SHP77 (cell line): ENCODE measurements at regions not wholly inside any gene's neighbourhood (a gene's known extent, or its start where the extent isn't known, plus 50 kb on each side); places are given as distances from the start of the nearest gene placed in this dataset.

Source experiments
- DNase-seq, 2 experiments: peaks; one replicate each; lab custom pipeline; 2025; lab: John Stamatoyannopoulos, UW

GRCh38 chr4:4637710-4638109 is 95.9 kb upstream of the STX18 start:
- no peak for DNase-seq

GRCh38 chr4:4633431-4633830 is 91.6 kb upstream of the STX18 start:
- DNase-seq, result no peak

GRCh38 chr4:4631150-4631549 is 89.3 kb upstream of the STX18 start:
- no peak for DNase-seq

GRCh38 chr4:4627906-4628305 is 86.1 kb upstream of the STX18 start:
- DNase-seq, result no peak

GRCh38 chr4:4627111-4627510 is 85.3 kb upstream of the STX18 start:
- DNase-seq, result no peak

- no peak for DNase-seq
Observed at GRCh38 chr4:4625488-4625887, 83.6 kb upstream of the STX18 start.

- DNase-seq, result no peak
Observed at GRCh38 chr4:4624276-4624897, 82.5 kb upstream of the STX18 start.

GRCh38 chr4:4619821-4620220 is 78.0 kb upstream of the STX18 start:
- DNase-seq, result no peak

- no peak for DNase-seq
Observed at GRCh38 chr4:4618847-4619246, 77.0 kb upstream of the STX18 start.

- DNase-seq, result no peak
Observed at GRCh38 chr4:4614925-4615678, 73.3 kb upstream of the STX18 start.

- no peak for DNase-seq
Observed at GRCh38 chr4:4613641-4614286, 71.9 kb upstream of the STX18 start.

GRCh38 chr4:4613126-4613465 is 71.2 kb upstream of the STX18 start:
- DNase-seq, result no peak

GRCh38 chr4:4610672-4611071 is 68.8 kb upstream of the STX18 start:
- DNase-seq, result no peak

- DNase-seq, result no peak
Observed at GRCh38 chr4:4609622-4610334, 67.9 kb upstream of the STX18 start.

- DNase-seq, result no peak
Observed at GRCh38 chr4:4608214-4608537, 66.3 kb upstream of the STX18 start.

GRCh38 chr4:4607336-4608213 is 65.7 kb upstream of the STX18 start:
- no peak for DNase-seq

GRCh38 chr4:4606321-4606720 is 64.5 kb upstream of the STX18 start:
- DNase-seq, result no peak

GRCh38 chr4:4605849-4606248 is 64.0 kb upstream of the STX18 start:
- no peak for DNase-seq

- DNase-seq, result no peak
Observed at GRCh38 chr4:4603592-4603991, 61.7 kb upstream of the STX18 start.

- DNase-seq, result no peak
Observed at GRCh38 chr4:4603067-4603466, 61.2 kb upstream of the STX18 start.

- no peak for DNase-seq
Observed at GRCh38 chr4:4602468-4602867, 60.6 kb upstream of the STX18 start.

GRCh38 chr4:4601803-4602369 is 60.0 kb upstream of the STX18 start:
- no peak for DNase-seq
